AG04450 (cell line): ENCODE measurements at regions not wholly inside any gene's neighbourhood (a gene's known extent, or its start where the extent isn't known, plus 50 kb on each side); places are given as distances from the start of the nearest gene placed in this dataset.

Experiments
- CTCF ChIA-PET: fragments of 300-600, 350-600 bp; formaldehyde crosslinking; extraction: SDS; loops from one replicate; lab custom pipeline; 2022; ENCODE audit warnings: antibody characterized with exemption, inconsistent platforms; lab: Charles Lee
- POLR2A ChIA-PET: fragments of 350-600 bp; formaldehyde crosslinking; extraction: SDS; loops from one replicate; lab custom pipeline; 2021; ENCODE audit warnings: antibody characterized with exemption, inconsistent platforms; lab: Yijun Ruan, JAX
- DNase-seq: peaks from one replicate; pipeline ENCODE4 v3.0.0-alpha.2; 2011; ENCODE audit warnings: low read depth, low spot score
- H3K27ac ChIP-seq: one replicate; pipeline ENCODE4 v1.5.1; 2012; ENCODE audit warnings: low read depth, low read length, control low read depth
- H3K27me3 ChIP-seq: one replicate; pipeline ENCODE4 v1.6.0; 2012; ENCODE audit warnings: low read length; ENCODE audit not compliant: control insufficient read depth, insufficient read depth
- H3K4me3 ChIP-seq: 2 replicates; pipeline ENCODE4 v1.5.1; 2011; ENCODE audit warnings: mild to moderate bottlenecking, low read depth, low read length, control low read depth
- H3K9me3 ChIP-seq: 2 replicates; pipeline ENCODE4 v1.5.1; 2012; ENCODE audit warnings: low read length; ENCODE audit not compliant: control insufficient read depth, insufficient read depth
- TF ChIP-seq, protein P1 (sequence below): IDR thresholded peaks from 2 replicates; pipeline ENCODE4 v1.5.1; 2011; ENCODE audit warnings: low read depth, low read length, control low read depth, inconsistent platforms

DNA sequence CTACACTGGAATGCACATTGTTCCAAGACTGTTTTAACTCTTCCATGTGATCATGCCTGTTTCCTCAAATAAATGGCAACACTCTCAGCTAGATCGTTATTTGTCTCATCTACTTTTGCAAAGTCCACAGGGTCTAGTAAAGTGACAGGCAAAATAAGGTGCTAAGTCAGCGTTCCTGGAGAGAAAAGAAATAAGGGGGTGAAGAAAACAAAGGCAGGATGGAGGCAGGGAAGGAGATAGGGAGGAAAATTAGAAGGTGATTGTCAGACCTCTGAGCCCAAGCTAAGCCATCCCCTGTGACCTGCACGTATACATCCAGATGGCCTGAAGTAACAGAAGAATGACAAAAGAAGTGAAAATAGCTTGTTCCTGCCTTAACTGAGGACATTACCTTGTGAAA is 132.1 kb downstream of the RAB38 start:
- H3K27me3 ChIP-seq, result no peaks in the 10 kb centered on the region
- no peaks in the 10 kb centered on the region for H3K9me3 ChIP-seq
- ChIA-PET POLR2A (no interaction called here), CTCF (interaction anchor here (1.3 kb wide), 1 partner anchor 27 kb away, joined by 3 read pairs; no protein-coding TSS in a partner anchor)
- no peak for DNase-seq
- no peak overlapping the region for H3K27ac ChIP-seq
- TF ChIP-seq, protein P1, sequence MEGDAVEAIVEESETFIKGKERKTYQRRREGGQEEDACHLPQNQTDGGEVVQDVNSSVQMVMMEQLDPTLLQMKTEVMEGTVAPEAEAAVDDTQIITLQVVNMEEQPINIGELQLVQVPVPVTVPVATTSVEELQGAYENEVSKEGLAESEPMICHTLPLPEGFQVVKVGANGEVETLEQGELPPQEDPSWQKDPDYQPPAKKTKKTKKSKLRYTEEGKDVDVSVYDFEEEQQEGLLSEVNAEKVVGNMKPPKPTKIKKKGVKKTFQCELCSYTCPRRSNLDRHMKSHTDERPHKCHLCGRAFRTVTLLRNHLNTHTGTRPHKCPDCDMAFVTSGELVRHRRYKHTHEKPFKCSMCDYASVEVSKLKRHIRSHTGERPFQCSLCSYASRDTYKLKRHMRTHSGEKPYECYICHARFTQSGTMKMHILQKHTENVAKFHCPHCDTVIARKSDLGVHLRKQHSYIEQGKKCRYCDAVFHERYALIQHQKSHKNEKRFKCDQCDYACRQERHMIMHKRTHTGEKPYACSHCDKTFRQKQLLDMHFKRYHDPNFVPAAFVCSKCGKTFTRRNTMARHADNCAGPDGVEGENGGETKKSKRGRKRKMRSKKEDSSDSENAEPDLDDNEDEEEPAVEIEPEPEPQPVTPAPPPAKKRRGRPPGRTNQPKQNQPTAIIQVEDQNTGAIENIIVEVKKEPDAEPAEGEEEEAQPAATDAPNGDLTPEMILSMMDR, result no peak
- no peak overlapping the region for H3K4me3 ChIP-seq

DNA sequence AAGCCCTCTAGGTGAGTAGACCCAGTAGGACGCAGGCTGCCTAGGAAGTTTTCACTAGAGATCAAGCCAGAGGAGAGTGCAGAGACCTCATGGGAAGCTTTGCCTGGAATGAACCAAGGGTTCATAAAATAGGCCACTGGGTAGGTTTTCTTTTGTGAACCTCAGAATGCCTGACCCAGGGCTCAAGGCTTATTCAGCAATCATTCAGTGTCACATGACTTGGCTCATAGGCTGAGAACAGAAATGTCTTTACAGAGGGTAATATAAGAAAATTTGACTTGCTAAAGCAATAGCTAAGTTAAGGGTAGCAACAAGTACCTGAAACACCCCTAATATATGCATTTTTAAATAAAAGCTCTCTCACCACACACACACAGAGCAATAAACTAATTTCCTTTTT is 132.6 kb downstream of the RAB38 start:
- TF ChIP-seq, protein P1, result no peak
- Histone ChIP-seq H3K9me3 (no peaks in the 10 kb centered on the region), H3K27ac (no peak overlapping the region), H3K27me3 (no peaks in the 10 kb centered on the region), H3K4me3 (no peak overlapping the region)
- DNase-seq, result no peak
- ChIA-PET CTCF (interaction anchor here (1.3 kb wide), 1 partner anchor 27 kb away, joined by 3 read pairs; no protein-coding TSS in a partner anchor), POLR2A (no interaction called here)

DNA sequence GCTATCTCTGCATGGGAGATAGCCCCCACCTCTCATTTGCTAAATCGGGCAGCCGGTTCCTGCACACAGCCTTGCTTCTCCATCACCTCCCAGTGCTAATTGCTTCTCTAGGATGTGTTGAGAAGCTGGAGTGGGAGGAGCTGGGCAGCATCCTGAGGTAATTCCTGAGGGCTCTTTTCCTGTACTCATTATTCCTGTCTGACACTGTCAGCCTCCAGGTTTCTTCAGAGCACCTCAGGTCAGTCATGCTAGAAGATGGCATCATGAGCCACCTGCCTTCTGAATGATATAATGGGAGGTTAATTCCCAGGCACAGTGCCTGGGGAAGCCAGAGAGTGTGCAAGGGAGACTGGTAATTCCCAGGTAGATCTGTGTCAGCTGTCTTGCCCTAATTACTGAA is 133.0 kb downstream of the RAB38 start:
- POLR2A ChIA-PET, result no interaction called here
- CTCF ChIA-PET, result interaction anchor here (1.3 kb wide), 1 partner anchor 26 kb away, joined by 3 read pairs; no protein-coding TSS in a partner anchor
- no peak for DNase-seq
- H3K27ac ChIP-seq, result no peak overlapping the region
- no peaks in the 10 kb centered on the region for H3K27me3 ChIP-seq
- H3K4me3 ChIP-seq, result no peak overlapping the region
- TF ChIP-seq, protein P1, result no peak
- no peaks in the 10 kb centered on the region for H3K9me3 ChIP-seq

DNA sequence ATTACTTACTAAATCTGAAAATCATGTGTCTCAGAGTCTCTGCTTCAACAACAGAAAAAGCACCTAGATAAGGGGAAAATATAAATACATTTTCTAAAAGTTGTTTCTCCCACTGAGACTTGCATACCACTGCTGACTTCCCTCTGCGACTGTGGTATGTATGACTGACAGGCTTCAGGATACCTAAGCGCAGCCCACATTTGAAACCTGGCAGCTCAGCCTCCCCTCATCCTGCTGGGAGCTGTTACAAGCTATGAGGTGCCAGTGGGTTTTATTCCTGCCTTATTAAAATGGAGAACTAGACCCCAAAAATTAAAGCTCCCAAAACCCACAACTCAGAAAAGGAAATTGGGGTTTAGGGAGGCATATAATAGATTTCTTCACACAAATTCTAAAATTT is 133.6 kb downstream of the RAB38 start:
- POLR2A ChIA-PET, result no interaction called here
- Histone ChIP-seq H3K9me3 (no peaks in the 10 kb centered on the region), H3K4me3 (no peak overlapping the region), H3K27me3 (no peaks in the 10 kb centered on the region), H3K27ac (no peak overlapping the region)
- CTCF ChIA-PET, result no interaction called here
- TF ChIP-seq, protein P1, result no peak
- DNase-seq, result no peak

DNA sequence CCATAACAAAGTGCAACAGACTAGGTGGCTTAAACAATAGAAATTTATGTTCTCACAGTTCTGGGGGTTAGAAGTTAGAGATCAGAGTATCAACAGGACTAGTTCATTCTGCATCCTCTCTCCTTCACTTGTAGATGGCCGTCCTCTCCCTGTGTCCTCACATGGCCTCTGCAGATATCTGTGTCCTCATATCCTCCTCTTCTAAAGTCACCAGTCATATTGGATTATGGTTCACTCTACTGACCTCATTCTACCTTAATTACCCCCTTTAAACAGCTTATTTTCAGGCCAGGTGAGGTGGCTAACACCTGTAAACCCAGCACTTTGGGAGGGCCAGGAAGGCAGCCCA is 135.1 kb downstream of the RAB38 start:
- no peak overlapping the region for H3K27ac ChIP-seq
- CTCF ChIA-PET, result no interaction called here
- TF ChIP-seq, protein P1, result no peak
- H3K4me3 ChIP-seq, result no peak overlapping the region
- POLR2A ChIA-PET, result no interaction called here
- no peaks in the 10 kb centered on the region for H3K27me3 ChIP-seq
- no peaks in the 10 kb centered on the region for H3K9me3 ChIP-seq
- no peak for DNase-seq
